Hematopoietic multipotent progenitor cell treated with erythropoietin and hydrocortisone succinate and interleukin-3 and kit ligand, for 6 days (in vitro differentiated cells): ENCODE measurements at regions not wholly inside any gene's neighbourhood (a gene's known extent, or its start where the extent isn't known, plus 50 kb on each side); places are given as distances from the start of the nearest gene placed in this dataset.
"Not testable (repeated sequence)": the region's sequence is repeated elsewhere in the genome, so short reads cannot be mapped to it uniquely, and the experiment has no call there.

Experiments
- DNase-seq: peaks from one replicate; pipeline ENCODE4 v3.0.0-alpha.2; 2015

DNA sequence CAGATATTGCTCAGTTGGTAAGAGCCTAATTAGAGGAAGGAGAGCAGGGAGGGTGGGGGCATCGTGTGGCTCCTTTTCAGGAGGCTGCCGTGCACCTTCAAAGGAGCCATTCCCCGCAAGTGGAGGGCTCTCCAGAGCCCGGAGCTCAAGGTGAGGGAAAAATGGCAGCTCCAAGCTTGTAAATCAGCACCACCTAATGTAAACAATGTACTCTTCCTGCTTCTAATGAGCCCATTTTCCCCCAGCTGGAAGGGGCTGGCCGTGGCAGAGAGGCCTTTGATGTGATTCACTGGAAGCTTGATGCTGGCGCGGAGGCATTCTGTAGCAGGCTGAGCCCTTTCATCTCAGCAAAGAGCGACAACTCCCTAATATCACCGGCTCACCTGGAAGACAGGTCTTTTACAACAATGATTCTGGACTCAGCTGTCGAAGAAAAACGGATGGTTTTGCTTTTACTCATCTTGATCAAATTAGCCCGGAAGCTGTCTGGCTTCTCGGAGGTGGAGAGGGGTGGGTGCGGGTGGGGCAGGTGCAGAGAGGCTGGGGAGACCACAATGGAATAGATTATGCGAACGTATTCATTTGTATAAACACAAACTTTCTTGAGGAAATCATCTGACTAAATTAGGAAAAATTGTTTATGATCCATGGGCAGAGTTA is 112.5 kb downstream of the RRAGC start:
- no peak for DNase-seq

DNA sequence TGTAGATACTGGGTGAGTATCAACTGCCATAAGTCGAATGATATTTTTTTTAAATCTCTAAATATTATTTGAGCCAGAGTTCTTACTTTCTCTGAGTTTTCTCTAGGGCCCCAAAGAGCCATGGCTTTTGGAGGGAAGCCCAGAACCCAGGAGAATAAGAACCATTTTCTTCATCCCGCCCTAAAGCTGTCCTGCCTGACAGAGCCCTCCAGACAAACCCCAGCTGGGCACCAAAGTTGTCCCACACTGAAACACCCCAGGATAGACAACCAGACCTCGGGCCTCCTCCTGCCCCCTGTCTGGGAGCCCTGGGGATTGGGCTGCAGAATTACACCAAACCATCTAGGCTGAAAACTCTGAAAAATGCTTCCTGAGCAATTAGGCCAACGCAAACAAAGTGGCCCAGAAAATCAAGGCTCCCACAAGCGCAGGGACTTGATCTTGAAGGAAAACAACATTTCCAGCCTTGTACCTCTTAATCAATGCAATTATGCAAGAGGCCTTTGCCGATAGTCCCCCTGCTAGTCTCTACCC is 113.1 kb downstream of the RRAGC start:
- no peak for DNase-seq

DNA sequence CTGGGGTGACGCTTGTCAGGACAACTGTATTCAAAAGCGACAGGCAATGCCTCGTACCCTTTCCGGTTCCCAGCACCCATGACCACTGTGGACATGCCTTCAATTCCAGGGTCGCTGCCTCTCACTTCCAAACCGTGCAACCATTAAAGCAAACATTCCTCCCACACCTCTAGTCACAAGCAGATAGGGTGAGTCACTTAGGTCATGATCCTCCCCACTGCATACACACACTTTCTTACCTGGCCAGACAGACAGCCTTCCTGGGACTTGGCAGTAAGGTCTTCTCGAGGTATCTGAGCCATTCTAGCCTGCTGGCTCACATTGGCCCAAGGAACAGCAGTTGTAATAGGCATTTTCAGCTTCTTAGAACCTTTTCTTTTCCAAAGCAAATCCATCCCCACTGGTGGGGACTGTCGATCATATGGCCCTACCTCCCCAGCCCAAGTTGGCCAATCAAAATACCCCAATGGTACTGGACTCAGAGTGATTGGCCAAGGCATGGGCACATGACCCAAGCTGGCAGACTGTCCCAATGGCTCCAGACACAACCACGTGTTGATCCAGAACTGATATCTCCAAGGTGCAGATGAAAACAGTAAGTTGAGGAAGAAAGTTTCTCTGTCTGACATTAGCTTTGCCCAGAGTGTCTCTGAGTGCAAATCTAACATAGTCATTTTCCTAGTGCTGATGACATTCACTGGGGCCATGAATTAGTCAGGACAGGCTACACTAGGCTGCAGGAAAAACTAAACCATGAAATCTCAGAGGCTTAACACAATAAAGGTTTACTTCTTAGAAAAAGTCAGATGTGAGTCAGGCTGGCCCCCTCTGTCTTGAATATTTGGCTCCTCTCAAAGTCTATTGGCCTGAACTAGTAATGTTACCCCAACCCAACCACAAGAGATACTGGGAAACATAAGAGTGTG is 113.8 kb downstream of the RRAGC start:
- DNase-seq = no peak

DNA sequence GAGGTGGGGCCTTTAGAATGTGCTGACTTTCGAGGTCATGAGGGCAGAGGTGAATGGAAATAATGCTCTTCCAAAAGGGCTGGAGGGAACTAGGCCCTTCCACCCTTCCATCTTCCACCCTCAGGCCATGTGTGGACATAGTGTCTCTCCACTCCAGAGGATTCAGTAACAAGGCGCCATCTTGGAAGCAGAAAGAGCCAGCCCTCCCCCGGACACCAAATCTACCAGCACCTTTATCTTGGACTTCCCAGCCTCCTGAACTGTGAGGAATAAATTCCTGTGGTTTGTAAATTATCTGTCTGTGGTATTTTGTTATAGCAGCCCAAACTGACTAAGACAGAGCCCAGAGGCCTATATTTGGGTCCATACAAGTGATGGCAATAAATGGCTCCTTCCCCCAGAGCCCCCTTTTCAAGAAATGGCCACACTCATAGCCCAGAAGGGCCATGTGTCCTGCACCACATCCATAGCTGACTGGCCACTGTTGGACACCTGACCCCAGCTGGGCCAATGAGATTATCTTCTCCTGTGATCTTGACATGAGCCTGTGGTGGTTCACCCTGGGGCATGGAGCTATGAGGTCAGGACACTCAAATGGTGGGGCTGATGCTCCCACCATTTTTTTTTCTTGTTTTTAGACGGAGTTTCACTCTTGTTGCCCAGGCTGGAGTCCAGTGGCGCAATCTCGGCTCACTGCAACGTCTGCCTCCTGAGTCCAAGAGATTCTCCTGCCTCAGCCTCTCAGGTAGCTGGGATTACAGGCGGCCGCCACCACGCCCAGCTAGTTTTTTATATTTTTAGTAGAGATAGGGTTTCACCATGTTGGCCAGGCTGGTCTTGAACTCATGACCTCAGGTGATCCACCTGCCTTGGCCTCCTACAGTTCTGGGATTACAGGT is 114.9 kb downstream of the RRAGC start:
- DNase-seq = no peak

DNA sequence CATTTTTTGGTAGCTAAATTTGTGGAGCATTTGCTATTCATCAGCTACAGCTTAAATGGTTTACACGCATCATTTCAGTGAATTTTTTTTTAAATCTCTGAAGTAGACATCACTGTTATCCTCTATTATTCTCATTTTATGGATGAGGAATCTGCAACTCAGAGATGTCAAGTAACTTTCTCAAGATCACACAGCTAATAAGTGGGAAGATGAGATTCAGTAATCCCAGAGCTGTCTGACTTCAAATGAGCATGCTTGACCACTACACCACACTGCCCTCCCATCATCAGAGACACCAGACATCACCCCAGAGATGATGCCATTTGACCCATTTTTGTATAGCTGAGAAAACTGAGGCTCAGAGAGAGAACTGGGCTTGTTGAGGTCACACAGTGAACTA is 116.4 kb downstream of the RRAGC start:
- DNase-seq = no peak

DNA sequence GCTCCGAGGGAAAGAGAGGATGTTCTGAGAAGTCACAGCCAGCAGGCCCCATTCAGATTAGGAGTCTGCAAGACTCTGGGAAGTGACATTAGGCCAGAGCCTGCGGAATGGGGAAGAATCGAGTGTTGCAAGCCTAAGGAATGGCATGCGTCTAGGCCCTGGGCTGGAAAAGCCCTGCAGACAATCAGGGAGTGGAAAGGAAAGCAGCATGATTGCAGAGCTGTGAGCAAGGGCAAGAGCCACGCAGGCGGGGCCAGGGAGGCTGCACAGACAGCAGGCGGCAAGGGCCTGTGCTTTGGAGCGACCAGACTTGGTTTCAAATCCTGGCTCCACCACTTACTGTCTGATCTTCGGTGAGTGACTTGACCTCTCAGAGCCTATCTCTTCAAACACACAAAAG is 118.2 kb downstream of the RRAGC start:
- no peak for DNase-seq

DNA sequence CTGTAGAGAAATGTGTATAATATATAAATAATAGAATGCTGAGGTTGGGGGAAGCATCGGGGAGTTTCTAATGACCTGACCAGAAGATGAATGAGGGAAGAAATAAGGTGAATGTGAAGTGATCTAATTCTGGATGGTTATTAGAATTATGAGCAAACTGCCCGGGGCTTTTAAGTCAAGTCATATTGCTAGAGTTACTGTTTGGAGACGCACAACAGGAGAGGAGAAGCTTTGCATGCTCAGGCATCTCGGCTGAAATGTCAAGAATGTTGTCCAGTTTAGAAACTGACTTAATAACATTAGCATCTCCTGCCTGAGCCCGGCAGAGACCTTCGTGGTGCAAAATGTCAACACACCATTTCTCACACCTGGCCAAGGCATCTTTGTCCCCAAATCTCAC is 119.1 kb downstream of the RRAGC start:
- DNase-seq = no peak

DNA sequence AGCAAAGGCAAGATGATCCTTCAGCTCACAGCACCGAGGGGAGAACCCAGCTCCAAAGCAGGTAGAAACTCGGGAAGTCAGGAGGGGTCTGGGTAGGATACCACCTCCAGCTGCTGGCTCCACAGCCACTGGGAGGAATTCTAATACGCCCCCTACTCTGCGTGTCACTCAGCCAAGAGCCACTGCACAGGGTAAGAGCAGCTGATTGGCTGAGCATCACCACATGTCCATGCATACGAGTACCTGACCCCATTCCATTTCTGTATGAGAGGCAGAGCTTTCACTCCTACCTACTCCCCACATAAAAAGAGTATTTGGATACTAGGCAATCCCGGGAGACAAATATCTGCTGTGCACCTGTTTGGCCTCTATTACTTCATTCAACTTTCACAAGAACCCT is 121.4 kb downstream of the RRAGC start:
- no peak for DNase-seq

DNA sequence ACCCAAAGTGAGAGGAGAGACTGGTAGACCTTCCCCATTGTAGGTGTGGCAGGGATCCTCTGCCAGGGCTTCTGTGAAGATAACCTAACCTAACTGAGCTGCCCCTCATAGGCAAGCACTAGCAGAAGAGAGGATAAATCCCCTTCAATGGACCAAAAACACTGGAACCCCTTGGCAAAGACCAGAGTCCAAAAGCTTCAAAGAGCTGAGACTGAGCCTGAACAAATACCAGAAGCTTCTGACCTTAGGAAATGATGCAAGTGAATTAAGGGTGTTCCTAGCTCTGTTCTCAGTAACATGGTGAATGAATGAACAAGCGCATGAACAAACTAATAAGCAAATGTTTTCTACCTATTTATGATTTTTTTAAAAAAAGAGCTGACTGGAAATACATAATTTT is 123.2 kb downstream of the RRAGC start:
- DNase-seq = no peak

DNA sequence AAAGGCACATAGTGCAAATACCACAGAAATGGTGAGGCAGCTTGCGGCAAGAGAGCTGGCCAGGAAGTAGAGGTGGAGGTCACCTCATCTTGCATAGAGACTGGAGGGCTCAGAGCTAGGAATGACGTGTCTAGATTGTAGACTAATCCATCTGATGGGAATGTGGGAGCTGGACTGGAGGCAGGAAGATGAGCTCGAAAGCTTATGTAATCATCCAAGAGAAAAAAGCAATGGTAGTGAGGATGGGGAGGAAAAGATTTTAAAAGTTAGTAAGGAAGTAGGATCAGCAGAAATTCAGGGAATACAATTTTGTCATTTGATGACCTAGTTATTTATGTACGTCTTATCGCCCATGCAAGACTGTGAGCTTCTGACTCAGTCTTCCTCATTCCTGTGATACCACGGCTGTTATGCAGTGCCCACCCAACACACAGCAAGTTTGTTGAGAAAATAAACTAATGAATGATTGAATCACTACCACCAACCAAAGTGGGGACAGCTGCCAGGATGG is 123.9 kb downstream of the RRAGC start:
- DNase-seq = no peak

DNA sequence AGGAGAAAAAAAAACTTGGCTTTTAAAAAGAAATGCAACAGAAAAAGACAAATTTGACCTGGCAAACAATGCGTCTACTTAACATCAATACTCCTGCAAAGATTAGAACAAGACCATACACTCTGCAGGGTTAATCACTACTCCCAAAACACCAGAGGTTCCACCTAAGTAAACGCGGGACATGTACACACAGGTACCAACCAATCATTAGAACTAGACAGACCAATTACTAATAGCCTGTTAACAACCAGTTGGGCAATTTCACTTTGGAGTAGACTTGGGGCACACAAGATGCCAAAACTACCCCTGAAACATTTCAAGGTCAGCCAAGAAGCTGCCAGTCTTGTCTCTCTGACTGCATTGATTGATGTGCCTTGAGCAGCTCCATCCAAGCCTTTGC is 125.8 kb downstream of the RRAGC start:
- DNase-seq = no peak

DNA sequence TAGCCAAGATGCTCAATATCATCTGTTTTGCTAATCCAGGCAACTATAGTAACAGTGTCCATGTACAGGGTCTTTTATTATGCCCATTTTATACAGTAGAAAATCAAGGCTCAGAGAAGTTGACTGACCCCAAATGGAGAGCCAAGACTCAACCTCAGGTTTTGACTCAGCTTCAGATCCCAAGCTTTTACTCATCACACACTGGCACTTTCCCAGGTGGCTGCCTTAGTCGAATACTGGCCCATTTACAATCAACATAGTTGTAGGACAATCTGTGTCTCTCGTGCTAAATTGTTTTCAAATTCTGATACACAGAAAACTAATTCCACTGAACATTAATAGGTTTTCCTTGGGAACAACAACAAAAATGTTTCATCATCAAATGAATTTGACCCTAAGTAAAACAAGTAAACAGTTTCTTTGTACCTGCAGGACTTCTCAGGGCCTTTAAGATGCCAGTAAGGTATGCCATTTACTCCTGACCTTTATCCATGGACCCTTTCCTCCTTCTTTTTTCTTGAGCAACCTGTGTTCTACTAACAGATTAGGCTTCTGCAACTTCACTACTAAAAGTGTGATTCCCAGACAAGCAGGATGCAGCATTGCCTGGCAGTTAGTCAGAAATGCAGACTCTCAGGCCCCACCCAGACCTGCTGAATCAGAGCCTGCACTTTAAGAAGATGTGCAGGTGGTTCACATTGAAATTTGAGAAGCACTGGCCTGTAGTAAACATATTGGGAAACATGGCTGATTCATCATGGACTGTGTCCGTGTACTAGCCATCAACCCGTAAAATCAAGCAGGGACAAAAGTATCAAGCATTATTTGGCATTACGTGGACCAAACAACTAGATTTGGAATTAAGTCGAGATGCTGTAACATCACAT is 128.8 kb downstream of the RRAGC start:
- no peak for DNase-seq

DNA sequence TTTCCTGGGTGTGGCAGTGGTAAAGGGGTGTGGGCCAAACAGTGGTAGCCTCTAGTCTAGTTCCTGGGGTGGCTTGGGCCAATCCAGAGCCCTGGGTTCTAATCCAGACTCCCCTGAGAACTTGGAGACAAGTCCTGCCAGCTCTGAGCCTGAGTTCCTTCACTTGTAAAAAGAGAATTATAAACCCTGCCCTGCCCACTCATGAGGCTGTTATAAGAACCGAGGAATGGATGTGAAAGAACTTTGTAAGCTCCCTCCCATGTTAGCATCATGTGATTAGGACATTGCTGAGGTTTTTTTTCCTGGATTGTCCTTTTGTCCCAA is 131.0 kb downstream of the RRAGC start:
- peak; percentile 9 for DNase-seq

DNA sequence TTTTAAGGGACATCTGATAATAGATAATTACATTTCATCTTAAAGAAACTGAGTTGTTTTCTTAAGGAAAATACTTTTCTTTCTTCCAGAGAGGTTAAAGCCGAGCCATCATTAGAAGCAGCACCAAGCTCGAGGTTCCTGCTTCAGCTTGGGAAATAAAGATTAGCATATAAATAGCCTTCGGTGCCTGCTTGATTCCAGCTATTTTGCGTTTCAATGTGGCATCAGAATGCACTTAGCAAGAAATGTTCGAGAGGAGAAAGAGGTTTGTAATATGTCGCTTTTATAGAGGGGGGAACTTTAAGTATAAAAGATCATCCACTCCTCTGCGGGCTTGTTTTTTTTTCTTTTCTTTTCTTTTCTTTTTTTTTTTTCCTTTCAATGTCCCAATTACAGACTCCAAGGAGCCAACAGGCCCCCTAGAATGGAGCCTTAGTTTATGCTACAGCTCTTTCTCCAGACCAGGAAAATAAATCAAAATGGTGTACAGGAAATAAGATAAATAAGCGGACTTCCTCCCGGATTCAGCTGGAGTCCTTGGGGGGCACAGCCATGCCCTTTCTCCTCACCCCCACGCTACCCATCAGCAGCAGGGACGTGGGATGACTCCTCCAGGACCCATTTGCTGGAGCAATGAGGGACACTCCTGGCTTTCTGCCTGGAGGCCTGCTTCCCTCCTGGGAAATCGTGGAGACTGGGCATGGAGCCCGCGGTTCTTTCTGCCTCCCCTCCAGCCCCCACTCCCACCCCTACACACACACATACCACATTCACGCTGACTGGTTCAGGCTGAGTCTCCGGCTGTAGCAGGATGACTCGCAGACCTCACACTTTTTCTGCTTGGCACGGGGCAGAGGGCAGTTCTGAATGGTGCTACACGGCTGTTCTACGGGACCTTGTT is 131.6 kb downstream of the RRAGC start:
- no peak for DNase-seq

DNA sequence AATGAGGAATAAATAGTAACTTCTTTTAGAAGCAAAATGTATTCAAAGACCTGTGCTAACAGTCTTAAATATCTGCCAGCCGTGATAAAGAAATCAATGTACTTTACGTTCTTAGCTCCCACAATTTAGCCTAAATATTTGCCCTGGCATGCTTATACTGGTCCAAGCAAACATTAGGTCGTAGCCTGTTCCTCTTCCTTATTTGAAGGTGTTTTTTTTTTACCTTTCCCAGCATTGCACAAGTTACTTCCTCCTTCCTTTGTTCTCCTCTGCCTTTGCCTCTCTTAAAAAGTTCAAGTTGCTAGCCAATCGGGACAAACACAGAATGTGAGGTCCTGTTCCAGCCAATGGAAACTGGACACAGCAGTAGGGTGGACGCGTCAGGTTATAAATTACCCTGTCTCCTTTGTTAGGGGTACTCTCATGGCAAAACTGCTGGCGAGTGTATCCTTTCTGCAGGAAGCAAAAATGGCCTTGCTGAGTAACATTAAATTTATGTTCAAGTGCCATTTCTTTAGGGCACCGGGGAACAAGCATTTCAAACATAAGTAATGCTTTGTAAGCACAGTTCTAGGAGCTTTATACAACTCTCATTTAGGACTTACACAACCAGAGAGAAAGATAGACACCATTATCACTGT is 134.1 kb downstream of the RRAGC start:
- DNase-seq = not testable (repeated sequence)

DNA sequence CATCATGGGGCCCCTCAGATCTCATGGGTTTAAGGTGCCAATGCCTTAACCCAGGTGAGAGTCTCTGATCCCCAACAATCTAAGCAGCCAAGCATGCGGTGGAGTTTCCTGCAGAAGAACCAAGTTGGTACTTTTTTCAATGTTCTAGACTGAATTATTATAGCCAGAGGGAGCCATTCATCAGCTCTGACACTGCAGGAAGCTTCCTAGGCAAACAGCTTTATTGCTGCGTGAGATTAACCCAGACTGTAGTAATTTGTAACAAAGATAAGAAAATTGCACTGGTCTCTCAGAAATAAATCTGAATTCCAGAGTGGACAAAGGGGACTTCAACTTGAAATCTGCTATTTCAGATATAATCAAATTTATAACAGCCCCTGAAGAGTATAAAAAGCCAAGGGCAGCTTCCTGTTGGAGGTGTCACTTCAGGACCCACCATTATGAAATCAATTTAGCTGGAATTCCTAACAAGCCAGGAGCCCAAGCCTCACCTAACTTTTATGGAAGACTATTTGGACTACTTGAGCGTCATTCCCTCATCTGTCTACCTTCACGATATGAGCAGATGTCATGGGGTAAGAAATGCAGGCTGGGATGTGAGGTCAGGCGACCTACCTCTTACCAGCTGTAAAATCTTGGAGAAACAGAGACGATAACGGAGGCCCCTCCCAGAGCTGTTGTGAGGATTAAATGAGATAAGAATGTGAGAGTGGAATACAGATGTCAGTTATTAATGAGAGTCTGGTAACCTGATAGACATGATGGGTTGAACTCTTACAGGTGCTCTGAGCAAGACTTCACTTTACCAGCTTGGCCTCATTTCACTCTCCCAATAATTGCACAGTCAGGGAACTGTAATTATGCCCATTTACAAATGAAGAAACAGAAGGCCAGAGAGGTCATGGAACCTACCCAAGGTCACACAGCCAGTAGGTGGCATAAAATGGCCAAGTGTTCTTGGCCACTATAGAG is 135.1 kb downstream of the RRAGC start:
- DNase-seq = peak; percentile 13

DNA sequence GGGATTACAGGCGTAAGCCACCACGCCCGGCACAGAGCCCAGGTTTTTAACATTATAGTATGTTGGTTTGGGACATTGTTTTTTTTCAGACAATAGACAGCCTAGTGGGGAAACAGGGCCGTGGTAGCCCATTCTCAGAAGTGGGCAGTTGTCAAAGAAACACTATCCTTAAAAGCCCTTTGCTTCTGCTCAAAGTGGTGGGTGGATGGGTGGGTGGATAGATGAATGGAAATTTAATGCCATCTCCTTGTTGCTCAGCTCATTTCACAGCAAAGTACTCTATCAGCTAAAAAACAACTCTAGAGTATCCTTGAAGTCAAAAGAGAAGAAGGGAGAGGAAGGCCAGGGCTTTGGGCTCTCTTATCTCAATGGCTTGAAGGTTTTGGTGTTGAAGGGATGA is 137.8 kb downstream of the RRAGC start:
- DNase-seq = no peak

DNA sequence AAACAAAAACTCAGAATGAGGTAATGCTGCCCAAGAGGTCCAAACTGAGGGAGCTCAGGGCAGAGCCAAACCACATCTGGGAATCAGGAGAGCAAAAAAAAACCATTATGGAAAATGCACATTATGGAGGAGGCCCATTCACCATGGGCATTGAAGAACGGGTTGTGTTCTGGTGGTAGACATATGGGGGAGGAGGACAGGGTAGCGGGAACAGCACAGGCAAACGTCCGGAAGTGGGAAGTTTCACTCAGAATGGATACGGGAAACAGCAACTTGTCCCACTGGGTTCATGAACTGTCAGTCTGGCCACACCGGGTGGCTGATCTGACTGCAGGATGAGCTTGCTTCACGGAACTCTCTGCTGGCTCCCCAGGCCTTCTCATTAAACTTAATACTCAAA is 139.7 kb downstream of the RRAGC start:
- DNase-seq = no peak

DNA sequence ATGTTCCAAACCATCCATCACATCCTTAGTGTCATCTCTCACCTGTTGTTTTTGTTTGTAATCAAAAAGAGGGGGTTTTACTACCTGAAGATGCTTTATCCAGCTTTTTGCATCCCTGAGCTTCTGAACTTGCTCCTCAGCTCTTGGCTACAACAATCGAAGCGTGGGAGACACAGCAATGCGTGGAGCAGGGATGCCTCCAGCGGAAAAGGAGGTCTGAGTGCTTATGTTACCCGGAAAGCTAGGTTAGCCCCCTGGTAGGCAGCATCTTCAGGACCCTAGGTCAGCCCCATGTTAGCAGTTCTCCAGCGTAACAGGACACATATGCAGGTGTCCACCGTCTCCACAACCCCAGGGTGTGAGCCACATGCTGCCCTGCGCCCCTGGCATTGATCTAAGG is 141.5 kb downstream of the RRAGC start:
- DNase-seq = no peak
